GM12873 (cell line): ENCODE measurements at regions not wholly inside any gene's neighbourhood (a gene's known extent, or its start where the extent isn't known, plus 50 kb on each side); places are given as distances from the start of the nearest gene placed in this dataset.

Source experiments
- CTCF ChIP-seq: IDR thresholded peaks from 2 replicates; pipeline ENCODE4 v1.5.1; 2012; ENCODE audit warnings: low read depth, mild to moderate bottlenecking, moderate library complexity, low read length, control low read depth; ENCODE audit not compliant: insufficient read depth; ENCODE audit errors: missing control alignments

GRCh38 chr5:68793074-68793473 lies 300.7 kb upstream of the SLC30A5 start:
- TF ChIP-seq CTCF, result no peak

- no peak for TF ChIP-seq CTCF
These were observed 299.8 kb upstream of the SLC30A5 start for GRCh38 chr5:68793993-68794392.

- TF ChIP-seq CTCF, result no peak
These were observed 298.6 kb upstream of the SLC30A5 start for GRCh38 chr5:68795190-68795589.

- no peak for TF ChIP-seq CTCF
These were observed 294.7 kb upstream of the SLC30A5 start for GRCh38 chr5:68798877-68799843.

- no peak for TF ChIP-seq CTCF
These were observed 291.4 kb upstream of the SLC30A5 start for GRCh38 chr5:68802430-68802829.

- TF ChIP-seq CTCF, result no peak
These were observed 289.9 kb upstream of the SLC30A5 start for GRCh38 chr5:68803881-68804319.

GRCh38 chr5:68804343-68804742 lies 289.5 kb upstream of the SLC30A5 start:
- no peak for TF ChIP-seq CTCF
